ENCODE measurements at regions not wholly inside any gene's neighbourhood (a gene's known extent, or its start where the extent isn't known, plus 50 kb on each side); places are given as distances from the start of the nearest gene placed in this dataset.
A peak's percentile ranks its signal among the peaks of the same experiment; 100 is the strongest.

DNA sequence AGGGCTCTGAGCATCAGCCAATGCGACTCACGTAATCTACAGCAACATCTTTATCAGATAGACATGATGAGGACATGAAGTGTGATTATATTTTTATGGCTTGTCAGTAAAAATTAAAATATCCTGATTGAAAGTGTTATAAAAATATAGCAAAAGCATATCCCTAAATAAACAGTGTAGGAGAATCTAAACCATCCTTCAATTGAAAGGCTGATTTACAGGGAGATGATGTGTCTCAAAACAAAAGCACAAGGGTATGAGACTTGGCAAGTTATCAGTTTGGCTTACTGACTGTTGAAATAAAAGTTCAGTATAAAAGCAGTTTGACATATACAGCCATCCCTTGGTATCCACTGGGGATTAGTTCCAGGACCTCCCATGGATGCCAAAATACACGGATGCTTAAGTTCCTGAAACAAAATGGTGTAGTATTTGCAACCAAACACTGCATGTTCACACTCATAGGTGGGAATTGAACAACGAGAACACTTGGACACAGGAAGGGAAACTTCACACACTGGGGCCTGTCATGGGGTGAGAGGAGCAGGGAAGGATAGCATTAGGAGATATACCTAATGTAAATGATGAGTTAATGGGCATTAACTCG is 149.9 kb upstream of the MAP1B start:
- WGBS (ENCODE audit: missing lambda C conversion rate) = 58% methylated on average over 5 of the region's 5 CpGs
- FAIRE-seq (no peak), DNase-seq (ENCODE audit: low read depth in 1 of 2, low spot score in 1 of 2) (no peak), ATAC-seq (no peak)
- H3K9me3 ChIP-seq = no peaks in the 10 kb centered on the region
- ChIA-PET CTCF (interaction anchor here (1.8 kb wide), 1 partner anchor 34 kb away, joined by 6 read pairs; no protein-coding TSS in a partner anchor), POLR2A (no interaction called here)
- no peak overlapping the region for H3K4me2 ChIP-seq
- H3K4me3 ChIP-seq = no peak overlapping the region
- no peak for TF ChIP-seq POLR2A (IDR thresholded peaks at IDR 0.05; ENCODE audit: low read length)
- no peak for TF ChIP-seq RARB (CRISPR knock-in tag; IDR thresholded peaks at IDR 0.05)
- TF ChIP-seq ATOH8 (CRISPR knock-in tag; IDR thresholded peaks at IDR 0.05; ENCODE audit: low read depth) = no peak
- no peak overlapping the region for H3K27ac ChIP-seq
- peaks cover 6% of the 10 kb centered on the region; the same call in 1 of the 3 replicates for H3K4me1 ChIP-seq

- H3K4me1 ChIP-seq = peaks cover 6% of the 10 kb centered on the region; the same call in 1 of the 3 replicates
- ChIA-PET CTCF (no interaction called here), POLR2A (no interaction called here)
- no peak overlapping the region for H3K4me3 ChIP-seq
- TF ChIP-seq RFX5 (IDR thresholded peaks at IDR 0.05) (0 out of 2 replicates have a peak, but pooled peaks have one; percentile 30), PHF8 (IDR thresholded peaks at IDR 0.05; ENCODE audit: borderline replicate concordance, low read depth) (no peak)
- ATAC-seq (no peak), DNase-seq (ENCODE audit: low read depth in 1 of 2, low spot score in 1 of 2) (no peak), FAIRE-seq (no peak)
- H3K9me3 ChIP-seq = no peaks in the 10 kb centered on the region
- 33% methylated on average over 4 of the region's 4 CpGs for WGBS (ENCODE audit: missing lambda C conversion rate)
- H3K4me2 ChIP-seq = no peak overlapping the region
- H3K27ac ChIP-seq = no peak overlapping the region
Observed at GRCh38 chr5:71960195-71960594, 147.1 kb upstream of the MAP1B start.

- H3K4me1 ChIP-seq = peaks cover 6% of the 10 kb centered on the region; the same call in 1 of the 3 replicates
- H3K4me2 ChIP-seq = no peak overlapping the region
- DNase-seq (ENCODE audit: low read depth in 1 of 2, low spot score in 1 of 2) (no peak), FAIRE-seq (no peak), ATAC-seq (no peak)
- H3K27ac ChIP-seq = no peak overlapping the region
- WGBS (ENCODE audit: missing lambda C conversion rate) = 57% methylated on average over 7 of the region's 7 CpGs
- H3K4me3 ChIP-seq = no peak overlapping the region
- no peak for TF ChIP-seq HES2 (IDR thresholded peaks at IDR 0.05)
- TF ChIP-seq, protein P1, sequence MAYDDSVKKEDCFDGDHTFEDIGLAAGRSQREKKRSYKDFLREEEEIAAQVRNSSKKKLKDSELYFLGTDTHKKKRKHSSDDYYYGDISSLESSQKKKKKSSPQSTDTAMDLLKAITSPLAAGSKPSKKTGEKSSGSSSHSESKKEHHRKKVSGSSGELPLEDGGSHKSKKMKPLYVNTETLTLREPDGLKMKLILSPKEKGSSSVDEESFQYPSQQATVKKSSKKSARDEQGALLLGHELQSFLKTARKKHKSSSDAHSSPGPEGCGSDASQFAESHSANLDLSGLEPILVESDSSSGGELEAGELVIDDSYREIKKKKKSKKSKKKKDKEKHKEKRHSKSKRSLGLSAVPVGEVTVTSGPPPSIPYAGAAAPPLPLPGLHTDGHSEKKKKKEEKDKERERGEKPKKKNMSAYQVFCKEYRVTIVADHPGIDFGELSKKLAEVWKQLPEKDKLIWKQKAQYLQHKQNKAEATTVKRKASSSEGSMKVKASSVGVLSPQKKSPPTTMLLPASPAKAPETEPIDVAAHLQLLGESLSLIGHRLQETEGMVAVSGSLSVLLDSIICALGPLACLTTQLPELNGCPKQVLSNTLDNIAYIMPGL (CRISPR knock-in tag; IDR thresholded peaks at IDR 0.05; ENCODE audit: borderline replicate concordance) = no peak
- ChIA-PET POLR2A (interaction anchor here (0.6 kb wide), 1 partner anchor 50 kb away, joined by 6 read pairs; no protein-coding TSS in a partner anchor), CTCF (no interaction called here)
- no peaks in the 10 kb centered on the region for H3K9me3 ChIP-seq
Observed at GRCh38 chr5:71961786-71962185, 145.5 kb upstream of the MAP1B start.

GRCh38 chr5:71969460-71969859 is 137.8 kb upstream of the MAP1B start:
- ChIA-PET POLR2A (no interaction called here), CTCF (interaction anchor here (1.3 kb wide), 1 partner anchor 11 kb away, joined by 3 read pairs; no protein-coding TSS in a partner anchor)
- 59% methylated on average over 2 of the region's 2 CpGs for WGBS (ENCODE audit: missing lambda C conversion rate)
- no peak overlapping the region for H3K4me3 ChIP-seq
- H3K4me1 ChIP-seq = peaks cover 12% of the 10 kb centered on the region
- no peaks in the 10 kb centered on the region for H3K9me3 ChIP-seq
- no peak overlapping the region for H3K27ac ChIP-seq
- TF ChIP-seq USF2 (IDR thresholded peaks at IDR 0.05) (no peak), NPAS2 (CRISPR knock-in tag; IDR thresholded peaks at IDR 0.05; ENCODE audit: borderline replicate concordance) (no peak), RCOR1 (IDR thresholded peaks at IDR 0.05; ENCODE audit: low read depth, low read length) (no peak), ELK1 (IDR thresholded peaks at IDR 0.05; ENCODE audit: low read depth, low read length) (no peak), HES2 (IDR thresholded peaks at IDR 0.05) (no peak), ESRRA (IDR thresholded peaks at IDR 0.05; ENCODE audit: borderline replicate concordance, low read length) (no peak), KDM1A (IDR thresholded peaks at IDR 0.05; ENCODE audit: low read depth) (no peak), HDAC2 (IDR thresholded peaks at IDR 0.05) (no peak), RAD21 (conservative IDR thresholded peaks at IDR 0.05 in 1 of 2, IDR thresholded peaks at IDR 0.05 in 1 of 2) (no peak)
- no peak for ATAC-seq
- no peak overlapping the region for H3K4me2 ChIP-seq
- DNase-seq (ENCODE audit: low read depth in 1 of 2, low spot score in 1 of 2) = no peak
- no peak for FAIRE-seq

Measured in A549 (cell line).